ENCODE measurements at regions not wholly inside any gene's neighbourhood (a gene's known extent, or its start where the extent isn't known, plus 50 kb on each side); places are given as distances from the start of the nearest gene placed in this dataset.

- TF ChIP-seq EZH2phosphoT487 (IDR thresholded peaks at IDR 0.05; ENCODE audit: low read depth, severe bottlenecking, unreplicated experiment) (no peak), EZH2 (IDR thresholded peaks at IDR 0.05; ENCODE audit: borderline replicate concordance) (no peak)
- Histone ChIP-seq H3K9me3 (ENCODE audit: low read depth) (no peaks in the 10 kb centered on the region), H2AFZ (no peak overlapping the region), H3K36me3 (replicated peaks; ENCODE audit: insufficient read depth, low read depth) (no peaks in the 10 kb centered on the region), H3K27me3 (peaks cover 36% of the 10 kb centered on the region), H3K79me2 (no peaks in the 10 kb centered on the region), H3K9me2 (replicated peaks; ENCODE audit: insufficient read depth) (no peaks in the 10 kb centered on the region), H3K4me3 (no peak overlapping the region), H3K4me2 (no peak overlapping the region), H4K20me1 (ENCODE audit: insufficient read depth, poor library complexity, severe bottlenecking) (no peaks in the 10 kb centered on the region), H3K27ac (no peak overlapping the region), H3K4me1 (ENCODE audit: insufficient read depth) (no peaks in the 10 kb centered on the region)
- WGBS (ENCODE audit: low lambda C conversion rate, missing lambda C conversion rate), result 40% methylated on average over 1 of the region's 1 CpG
- DNase-seq (ENCODE audit: low spot score), result no peak
Observed at GRCh38 chr15:29970402-29970695, 112.4 kb upstream of the GOLGA8J start.

- Histone ChIP-seq H3K79me2 (no peaks in the 10 kb centered on the region), H4K20me1 (ENCODE audit: insufficient read depth, poor library complexity, severe bottlenecking) (no peaks in the 10 kb centered on the region), H3K9me2 (replicated peaks; ENCODE audit: insufficient read depth) (no peaks in the 10 kb centered on the region), H3K27me3 (peaks cover 37% of the 10 kb centered on the region), H3K4me1 (ENCODE audit: insufficient read depth) (no peaks in the 10 kb centered on the region), H3K4me3 (no peak overlapping the region), H3K4me2 (no peak overlapping the region), H3K9me3 (ENCODE audit: low read depth) (no peaks in the 10 kb centered on the region), H2AFZ (no peak overlapping the region), H3K36me3 (replicated peaks; ENCODE audit: insufficient read depth, low read depth) (no peaks in the 10 kb centered on the region), H3K27ac (no peak overlapping the region)
- 83% methylated on average over 10 of the region's 10 CpGs for WGBS (ENCODE audit: low lambda C conversion rate, missing lambda C conversion rate)
- DNase-seq (ENCODE audit: low spot score), result no peak
- no peak for TF ChIP-seq EZH2 (IDR thresholded peaks at IDR 0.05; ENCODE audit: borderline replicate concordance)
- no peak for TF ChIP-seq CTCF (IDR thresholded peaks at IDR 0.05; ENCODE audit: poor library complexity)
- TF ChIP-seq EZH2phosphoT487 (IDR thresholded peaks at IDR 0.05; ENCODE audit: low read depth, severe bottlenecking, unreplicated experiment), result no peak
Observed at GRCh38 chr15:29969562-29970401, 113.0 kb upstream of the GOLGA8J start.

- TF ChIP-seq EZH2 (IDR thresholded peaks at IDR 0.05; ENCODE audit: borderline replicate concordance) (peak; percentile 46), CTCF (IDR thresholded peaks at IDR 0.05; ENCODE audit: poor library complexity) (no peak)
- Histone ChIP-seq H3K9me3 (ENCODE audit: low read depth) (no peaks in the 10 kb centered on the region), H3K4me2 (peak overlapping the region; percentile 90), H3K27ac (no peak overlapping the region), H3K79me2 (no peaks in the 10 kb centered on the region), H3K9me2 (replicated peaks; ENCODE audit: insufficient read depth) (no peaks in the 10 kb centered on the region), H3K4me3 (peak overlapping the region; percentile 14), H2AFZ (no peak overlapping the region), H4K20me1 (ENCODE audit: insufficient read depth, poor library complexity, severe bottlenecking) (no peaks in the 10 kb centered on the region), H3K27me3 (peaks cover 37% of the 10 kb centered on the region), H3K4me1 (ENCODE audit: insufficient read depth) (no peaks in the 10 kb centered on the region), H3K36me3 (replicated peaks; ENCODE audit: insufficient read depth, low read depth) (no peaks in the 10 kb centered on the region)
- WGBS (ENCODE audit: low lambda C conversion rate, missing lambda C conversion rate), result 27% methylated on average over 41 of the region's 69 CpGs
- no peak for DNase-seq (ENCODE audit: low spot score)
Observed at GRCh38 chr15:29968895-29969561, 113.7 kb upstream of the GOLGA8J start.

Data from hepatocyte (in vitro differentiated cells).